Ascending aorta (tissue), 2 donors: ENCODE measurements at regions not wholly inside any gene's neighbourhood (a gene's known extent, or its start where the extent isn't known, plus 50 kb on each side); places are given as distances from the start of the nearest gene placed in this dataset.

Source experiments
- DNase-seq, 2 donors: peaks; one replicate each; pipeline ENCODE4 v3.0.0-alpha.2; 2019; ENCODE audit warnings: low spot score in 2 of 2
- H3K27ac ChIP-seq, 2 donors: fragments of 200-600 bp; sonication (generic); one replicate each; pipeline ENCODE4 v1.5.1; 2016 to 2017; ENCODE audit warnings: mild to moderate bottlenecking in 1 of 2
- H3K27me3 ChIP-seq: fragments of 200-600 bp; sonication (generic); one replicate; pipeline ENCODE4 v1.5.1; 2017
- H3K36me3 ChIP-seq, 2 donors: fragments of 200-600 bp; sonication (generic); one replicate each; pipeline ENCODE4 v1.5.1; 2016
- H3K4me1 ChIP-seq, 2 donors: fragments of 200-600 bp; sonication (generic); one replicate each; pipeline ENCODE4 v1.5.1; 2016 to 2017; ENCODE audit warnings: mild to moderate bottlenecking in 1 of 2
- H3K4me3 ChIP-seq, 2 donors: fragments of 200-600 bp; sonication (generic); one replicate each; pipeline ENCODE4 v1.5.1; 2016 to 2017; ENCODE audit warnings: mild to moderate bottlenecking in 1 of 2
- H3K9me3 ChIP-seq, 2 donors: fragments of 200-600 bp; sonication (generic); one replicate each; pipeline ENCODE4 v1.5.1; 2016
- intact Hi-C: fragments of 100-400 bp; cut with DNase I; formaldehyde crosslinking; loops from one replicate; pipeline ENCODE4 v1.15.1; 2023
- TF ChIP-seq, protein P1 (sequence below), 3 experiments: fragments of 200-600 bp in 2 of 3; fragments of 450-650 bp in 1 of 3; sonication (generic) in 2 of 3; IDR thresholded peaks; one replicate each; pipeline ENCODE4 v1.5.1; 2016 to 2019; ENCODE audit warnings: antibody characterized with exemption in 3 of 3, mild to moderate bottlenecking in 1 of 3, moderate library complexity in 1 of 3

DNA sequence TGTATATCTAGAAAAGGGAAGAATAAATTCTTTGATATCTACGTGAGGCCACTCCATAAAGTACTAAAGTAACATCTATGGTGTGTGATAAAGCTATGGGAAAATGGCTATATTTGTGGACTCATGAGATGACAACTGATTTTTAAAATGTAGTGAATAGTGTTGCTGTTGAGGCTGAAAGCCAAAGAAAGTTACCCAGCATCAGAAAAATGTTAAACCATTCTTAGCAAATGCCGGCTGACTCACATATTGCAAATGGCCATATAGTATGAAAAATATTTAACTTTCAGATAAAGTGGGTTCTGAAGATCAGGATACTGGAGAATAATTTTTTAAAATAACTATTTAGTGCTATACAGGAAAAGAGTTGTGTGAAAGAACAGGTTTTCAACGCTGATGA lies 129.9 kb upstream of the GRIK2 start:
- H3K4me1 ChIP-seq: no peaks in the 10 kb centered on the region
- no peak overlapping the region for H3K27ac ChIP-seq
- H3K4me3 ChIP-seq: no peak overlapping the region
- no peaks in the 10 kb centered on the region for H3K9me3 ChIP-seq
- no peak for DNase-seq
- H3K27me3 ChIP-seq: no peaks in the 10 kb centered on the region
- TF ChIP-seq, protein P1, sequence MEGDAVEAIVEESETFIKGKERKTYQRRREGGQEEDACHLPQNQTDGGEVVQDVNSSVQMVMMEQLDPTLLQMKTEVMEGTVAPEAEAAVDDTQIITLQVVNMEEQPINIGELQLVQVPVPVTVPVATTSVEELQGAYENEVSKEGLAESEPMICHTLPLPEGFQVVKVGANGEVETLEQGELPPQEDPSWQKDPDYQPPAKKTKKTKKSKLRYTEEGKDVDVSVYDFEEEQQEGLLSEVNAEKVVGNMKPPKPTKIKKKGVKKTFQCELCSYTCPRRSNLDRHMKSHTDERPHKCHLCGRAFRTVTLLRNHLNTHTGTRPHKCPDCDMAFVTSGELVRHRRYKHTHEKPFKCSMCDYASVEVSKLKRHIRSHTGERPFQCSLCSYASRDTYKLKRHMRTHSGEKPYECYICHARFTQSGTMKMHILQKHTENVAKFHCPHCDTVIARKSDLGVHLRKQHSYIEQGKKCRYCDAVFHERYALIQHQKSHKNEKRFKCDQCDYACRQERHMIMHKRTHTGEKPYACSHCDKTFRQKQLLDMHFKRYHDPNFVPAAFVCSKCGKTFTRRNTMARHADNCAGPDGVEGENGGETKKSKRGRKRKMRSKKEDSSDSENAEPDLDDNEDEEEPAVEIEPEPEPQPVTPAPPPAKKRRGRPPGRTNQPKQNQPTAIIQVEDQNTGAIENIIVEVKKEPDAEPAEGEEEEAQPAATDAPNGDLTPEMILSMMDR (IDR thresholded peaks at IDR 0.05): no peak
- intact Hi-C loops: no loop called here
- H3K36me3 ChIP-seq: no peaks in the 10 kb centered on the region

DNA sequence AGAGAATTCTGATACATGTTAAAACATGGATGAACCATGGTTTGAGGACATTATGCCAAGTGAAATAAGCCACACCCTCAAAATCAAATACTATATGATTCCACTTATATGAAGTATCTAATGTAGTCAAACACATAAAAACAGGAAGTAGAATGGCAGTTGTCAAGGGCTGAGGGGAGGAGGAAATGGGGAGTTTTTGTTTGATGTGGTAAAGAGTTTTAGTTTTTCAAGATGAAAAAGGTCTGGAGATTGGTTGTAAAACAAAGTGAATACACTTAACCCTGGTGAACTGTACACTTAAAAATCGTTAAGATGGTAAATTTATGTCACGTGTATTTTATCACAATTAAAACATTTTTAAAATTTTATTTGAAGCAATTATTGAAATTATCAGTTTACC lies 127.4 kb upstream of the GRIK2 start:
- DNase-seq: no peak
- no peaks in the 10 kb centered on the region for H3K27me3 ChIP-seq
- no peak overlapping the region for H3K4me3 ChIP-seq
- intact Hi-C loops: no loop called here
- H3K9me3 ChIP-seq: no peaks in the 10 kb centered on the region
- TF ChIP-seq, protein P1 (IDR thresholded peaks at IDR 0.05): no peak
- no peaks in the 10 kb centered on the region for H3K36me3 ChIP-seq
- H3K4me1 ChIP-seq: no peaks in the 10 kb centered on the region
- no peak overlapping the region for H3K27ac ChIP-seq

DNA sequence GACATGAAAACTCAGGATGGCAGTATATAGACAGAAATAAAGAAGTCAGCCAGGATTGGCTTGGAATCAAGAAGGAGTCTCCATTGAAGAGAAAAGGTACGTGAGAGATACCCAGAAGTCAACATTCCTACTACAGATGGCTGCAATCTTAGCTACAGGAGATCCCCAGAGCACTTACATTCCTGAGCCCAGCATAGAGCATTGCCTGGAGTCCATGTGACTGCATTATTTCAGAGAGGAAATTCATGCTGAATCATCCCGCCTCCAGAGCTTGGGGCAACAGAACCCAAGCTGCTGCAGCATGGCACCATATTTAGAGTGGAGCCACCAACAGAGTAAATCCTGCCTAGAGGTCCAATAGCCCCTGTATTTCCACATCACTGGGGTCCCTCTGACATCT lies 125.0 kb upstream of the GRIK2 start:
- H3K9me3 ChIP-seq: peaks cover 0 to 3% of the 10 kb centered on the region in 2 donors
- H3K27me3 ChIP-seq: no peaks in the 10 kb centered on the region
- intact Hi-C loops: no loop called here
- no peaks in the 10 kb centered on the region for H3K4me1 ChIP-seq
- no peaks in the 10 kb centered on the region for H3K36me3 ChIP-seq
- TF ChIP-seq, protein P1 (IDR thresholded peaks at IDR 0.05): no peak
- no peak overlapping the region for H3K27ac ChIP-seq
- no peak for DNase-seq
- no peak overlapping the region for H3K4me3 ChIP-seq

DNA sequence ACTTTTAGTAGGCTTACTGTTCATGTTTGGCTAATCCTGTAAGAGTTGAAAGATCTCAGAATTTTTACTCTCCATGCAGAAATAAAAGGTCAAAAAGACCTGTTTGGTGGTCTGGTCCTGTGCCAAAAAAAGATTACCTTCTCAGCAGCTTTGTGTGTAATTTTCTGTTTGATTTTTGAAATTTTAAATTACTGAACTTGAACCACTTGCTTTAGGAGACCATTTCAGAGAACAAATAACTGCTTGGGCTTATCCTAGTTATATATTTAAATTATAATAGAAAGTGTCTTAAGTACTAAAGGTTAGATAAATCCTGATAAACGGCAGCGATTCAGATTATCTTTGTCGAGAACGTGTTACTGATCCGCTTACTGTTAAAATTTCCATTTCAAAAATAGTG lies 118.3 kb upstream of the GRIK2 start:
- Histone ChIP-seq H3K4me1 (no peaks in the 10 kb centered on the region), H3K9me3 (peaks cover 0 to 3% of the 10 kb centered on the region in 2 donors), H3K36me3 (no peaks in the 10 kb centered on the region), H3K27ac (no peak overlapping the region), H3K27me3 (no peaks in the 10 kb centered on the region), H3K4me3 (no peak overlapping the region)
- TF ChIP-seq, protein P1 (IDR thresholded peaks at IDR 0.05): no peak
- intact Hi-C loops: no loop called here
- DNase-seq: no peak

DNA sequence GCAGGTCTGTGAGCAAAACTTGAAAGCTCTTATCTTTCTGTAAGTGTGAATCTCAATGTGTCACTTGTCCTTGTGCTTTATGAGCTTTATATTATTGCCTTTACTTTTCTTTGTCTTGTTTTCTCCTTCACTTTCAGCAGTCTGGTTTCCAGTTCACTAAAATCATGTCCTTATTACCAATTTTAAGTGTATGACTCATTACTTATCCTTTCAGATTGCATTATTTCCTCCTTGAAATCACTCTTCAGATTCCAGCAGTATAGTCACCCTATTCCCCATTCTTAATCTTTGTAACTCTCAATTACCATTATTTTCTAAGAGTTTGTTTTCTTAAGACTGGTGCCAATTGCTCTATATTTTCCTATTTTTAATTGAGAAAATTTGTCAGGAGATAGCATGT lies 117.4 kb upstream of the GRIK2 start:
- Histone ChIP-seq H3K36me3 (no peaks in the 10 kb centered on the region), H3K27me3 (no peaks in the 10 kb centered on the region), H3K9me3 (peaks cover 0 to 3% of the 10 kb centered on the region in 2 donors), H3K27ac (no peak overlapping the region), H3K4me3 (no peak overlapping the region), H3K4me1 (no peaks in the 10 kb centered on the region)
- intact Hi-C loops: no loop called here
- DNase-seq: no peak
- TF ChIP-seq, protein P1 (IDR thresholded peaks at IDR 0.05): no peak

- DNase-seq: no peak
- intact Hi-C loops: no loop called here
- Histone ChIP-seq H3K4me3 (no peak overlapping the region), H3K4me1 (no peaks in the 10 kb centered on the region), H3K36me3 (no peaks in the 10 kb centered on the region), H3K27ac (no peak overlapping the region), H3K9me3 (no peaks in the 10 kb centered on the region), H3K27me3 (no peaks in the 10 kb centered on the region)
- TF ChIP-seq, protein P1 (IDR thresholded peaks at IDR 0.05): no peak
Measured at GRCh38 chr6:101279410-101279809, 114.1 kb upstream of the GRIK2 start.
